Bronchial epithelial cell (primary cell): ENCODE measurements at regions not wholly inside any gene's neighbourhood (a gene's known extent, or its start where the extent isn't known, plus 50 kb on each side); places are given as distances from the start of the nearest gene placed in this dataset.

ENCODE experiments used
- DNase-seq: peaks from one replicate; pipeline ENCODE4 v3.0.0-alpha.2; 2010; ENCODE audit warnings: low read depth
- FAIRE-seq: peaks from 2 replicates; lab custom pipeline; 2011; peaks lifted over from hg19 to GRCh38; lab: Jason Lieb, UNC
- H3K27me3 ChIP-seq: 2 replicates; pipeline ENCODE4 v1.5.1; 2011; ENCODE audit warnings: low read length; ENCODE audit not compliant: control insufficient read depth, insufficient read depth
- H3K36me3 ChIP-seq: 2 replicates; pipeline ENCODE4 v1.5.1; 2011; ENCODE audit warnings: low read length; ENCODE audit not compliant: control insufficient read depth, insufficient read depth
- H3K4me3 ChIP-seq: 2 replicates; pipeline ENCODE4 v1.5.1; 2011; ENCODE audit warnings: mild to moderate bottlenecking, low read depth, low read length, control low read depth
- CTCF ChIP-seq: IDR thresholded peaks from 2 replicates; pipeline ENCODE4 v1.5.1; 2011; ENCODE audit warnings: mild to moderate bottlenecking, moderate library complexity, low read length, control low read depth, inconsistent platforms; ENCODE audit not compliant: insufficient read depth, severe bottlenecking

- no peak for TF ChIP-seq CTCF
- Histone ChIP-seq H3K27me3 (no peaks in the 10 kb centered on the region), H3K36me3 (no peaks in the 10 kb centered on the region), H3K4me3 (no peak overlapping the region)
- FAIRE-seq = no peak
- DNase-seq = no peak
These were observed 160.1 kb downstream of the FBLN2 start for GRCh38 chr3:13708871-13709595.

DNA sequence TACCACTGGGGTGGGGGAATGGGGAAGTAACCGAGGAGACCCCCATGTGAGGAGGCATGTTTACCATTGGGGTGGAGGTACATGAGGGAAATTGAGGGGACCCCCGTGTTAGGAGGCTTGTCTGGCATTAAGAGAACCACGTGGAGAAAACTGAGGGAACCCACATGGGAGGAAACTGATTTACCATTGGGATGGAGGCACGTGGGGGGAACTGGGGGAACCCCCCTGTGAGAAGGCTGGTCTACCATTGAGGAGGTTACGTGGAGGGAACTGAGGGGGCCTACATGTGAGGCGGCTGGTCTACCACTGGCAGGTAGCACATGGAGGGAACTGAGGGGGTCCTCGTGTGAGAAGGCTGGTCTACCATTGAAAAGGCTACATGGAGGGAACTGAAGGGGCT lies 159.4 kb downstream of the FBLN2 start:
- H3K36me3 ChIP-seq = no peaks in the 10 kb centered on the region
- FAIRE-seq = no peak
- no peaks in the 10 kb centered on the region for H3K27me3 ChIP-seq
- TF ChIP-seq CTCF = no peak
- no peak overlapping the region for H3K4me3 ChIP-seq
- DNase-seq = no peak

- H3K27me3 ChIP-seq = no peaks in the 10 kb centered on the region
These were observed 158.5 kb downstream of the FBLN2 start for GRCh38 chr3:13707456-13707855.

GRCh38 chr3:13706886-13707285 lies 158.0 kb downstream of the FBLN2 start:
- Histone ChIP-seq H3K27me3 (no peaks in the 10 kb centered on the region), H3K36me3 (no peaks in the 10 kb centered on the region), H3K4me3 (no peak overlapping the region)
- TF ChIP-seq CTCF = no peak
- FAIRE-seq (no peak), DNase-seq (no peak)

More at GRCh38 chr3:13707456-13707855, 158.5 kb downstream of the FBLN2 start:
- no peak for DNase-seq
- FAIRE-seq = no peak
- H3K36me3 ChIP-seq = no peaks in the 10 kb centered on the region
- TF ChIP-seq CTCF = no peak
- H3K4me3 ChIP-seq = no peak overlapping the region

- Histone ChIP-seq H3K27me3 (no peaks in the 10 kb centered on the region), H3K4me3 (no peak overlapping the region), H3K36me3 (no peaks in the 10 kb centered on the region)
- DNase-seq (no peak), FAIRE-seq (no peak)
- no peak for TF ChIP-seq CTCF
These were observed 157.5 kb downstream of the FBLN2 start for GRCh38 chr3:13706451-13706850.

DNA sequence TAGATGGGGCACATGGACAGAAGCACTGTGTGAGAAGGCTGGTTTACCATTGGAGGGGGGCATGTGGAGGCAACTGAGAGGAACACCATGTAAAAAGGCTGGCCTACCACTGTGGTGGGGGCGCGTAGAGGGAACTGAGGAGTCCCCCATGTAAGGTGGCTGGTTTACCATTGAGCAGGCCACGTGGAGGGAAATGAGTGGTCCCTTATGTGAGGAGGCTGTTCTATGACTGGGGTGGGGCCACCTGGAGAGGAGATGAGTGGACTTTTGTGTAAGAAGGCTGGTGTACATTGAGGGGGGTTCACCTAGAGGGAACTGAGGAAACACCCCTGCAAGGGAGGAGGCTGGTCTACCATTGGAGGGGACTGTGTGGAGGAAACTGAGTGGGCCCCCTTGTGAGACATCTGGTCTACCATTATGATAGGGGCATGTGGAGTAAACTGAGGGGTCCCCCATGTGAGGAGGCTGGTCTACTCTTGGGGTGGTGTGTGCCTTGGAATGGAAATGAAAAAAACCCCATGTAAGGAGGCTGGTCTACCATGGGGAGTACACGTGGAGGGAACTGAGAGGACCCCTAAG lies 156.9 kb downstream of the FBLN2 start:
- TF ChIP-seq CTCF = no peak
- Histone ChIP-seq H3K4me3 (no peak overlapping the region), H3K27me3 (no peaks in the 10 kb centered on the region), H3K36me3 (no peaks in the 10 kb centered on the region)
- FAIRE-seq = no peak
- no peak for DNase-seq
